GM21786 (cell line): ENCODE measurements at regions not wholly inside any gene's neighbourhood (a gene's known extent, or its start where the extent isn't known, plus 50 kb on each side); places are given as distances from the start of the nearest gene placed in this dataset.
"Not testable (repeated sequence)": the region's sequence is repeated elsewhere in the genome, so short reads cannot be mapped to it uniquely, and the experiment has no call there.

ENCODE experiments used
- ATAC-seq: cut with Tn5 transposase; IDR thresholded peaks from one replicate; pipeline ENCODE4 v1.9.1; 2021; ENCODE audit not compliant: unreplicated experiment

GRCh38 chr21:5975719-5976118 lies 4545.7 kb upstream of the TPTE start:
- ATAC-seq: not testable (repeated sequence)

GRCh38 chr21:5997586-5997985 lies 4523.8 kb upstream of the TPTE start:
- not testable (repeated sequence) for ATAC-seq

GRCh38 chr21:6015422-6016057 lies 4505.8 kb upstream of the TPTE start:
- not testable (repeated sequence) for ATAC-seq

GRCh38 chr21:6020460-6020859 lies 4500.9 kb upstream of the TPTE start:
- not testable (repeated sequence) for ATAC-seq

DNA sequence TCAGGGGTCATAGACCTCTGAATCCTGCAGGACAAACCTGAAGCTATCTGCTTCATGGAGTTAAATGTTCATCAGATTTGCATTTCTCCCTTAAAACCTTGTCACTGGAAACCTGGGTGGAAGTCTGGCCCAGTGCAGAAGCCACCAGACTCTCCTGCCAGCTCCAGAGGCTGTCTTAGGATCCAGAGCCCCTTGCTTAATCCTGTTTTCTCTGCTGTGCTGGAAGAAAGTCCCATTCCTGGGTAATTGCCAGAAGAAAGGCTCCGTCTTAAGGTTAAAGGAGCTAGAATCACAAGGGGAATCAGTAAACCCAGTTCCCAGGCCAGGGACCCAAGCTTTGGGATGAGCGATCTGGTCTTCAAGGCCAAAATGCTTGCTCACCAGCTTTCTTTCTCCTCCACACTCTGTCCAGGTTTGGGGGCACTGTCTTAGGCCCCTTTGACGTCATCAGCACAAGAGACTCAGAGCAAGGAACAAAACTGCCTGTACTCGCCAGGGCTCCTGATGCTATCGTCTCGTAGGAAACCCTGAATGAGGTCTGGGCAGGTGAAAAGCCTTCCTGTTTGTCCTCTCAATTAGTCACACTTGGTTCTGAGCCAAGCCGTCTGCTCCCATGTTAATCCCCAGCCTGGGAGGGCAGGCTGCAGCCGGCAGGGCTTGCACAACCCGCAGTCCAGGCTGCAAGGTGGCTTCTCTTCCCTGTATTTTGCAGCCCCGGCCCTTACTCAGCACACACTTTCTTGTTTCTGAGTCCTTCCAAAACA lies 4500.2 kb upstream of the TPTE start:
- ATAC-seq: not testable (repeated sequence)

DNA sequence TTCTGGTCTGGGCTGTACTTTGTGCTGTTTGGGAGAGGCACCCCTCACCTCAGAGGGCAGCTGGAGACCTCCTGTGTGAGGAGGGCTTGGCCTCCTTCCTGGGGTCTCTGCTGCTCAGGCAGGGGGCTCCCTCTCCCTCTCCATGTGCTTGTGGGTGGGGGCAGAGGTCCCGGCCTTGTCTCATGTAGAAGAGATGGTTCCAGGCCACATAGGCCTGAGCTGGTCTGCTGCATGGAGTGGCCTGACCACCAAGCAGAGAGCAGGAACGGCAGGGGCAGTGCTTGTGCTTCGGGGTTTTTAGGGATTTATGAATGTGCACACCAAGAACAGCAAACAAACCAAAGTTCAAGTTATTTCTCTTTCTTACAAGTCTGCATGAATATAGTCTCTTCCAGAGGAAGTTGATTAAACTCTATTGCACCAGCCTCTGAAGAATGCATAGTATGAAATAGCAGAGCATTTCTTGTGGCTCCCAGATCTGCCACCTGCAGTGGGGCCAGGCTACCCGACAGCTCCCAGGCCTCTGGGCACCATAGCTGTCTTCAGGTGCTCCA lies 4499.6 kb upstream of the TPTE start:
- ATAC-seq: not testable (repeated sequence)

- ATAC-seq: not testable (repeated sequence)
Measured at GRCh38 chr21:6023331-6023730, 4498.1 kb upstream of the TPTE start.

DNA sequence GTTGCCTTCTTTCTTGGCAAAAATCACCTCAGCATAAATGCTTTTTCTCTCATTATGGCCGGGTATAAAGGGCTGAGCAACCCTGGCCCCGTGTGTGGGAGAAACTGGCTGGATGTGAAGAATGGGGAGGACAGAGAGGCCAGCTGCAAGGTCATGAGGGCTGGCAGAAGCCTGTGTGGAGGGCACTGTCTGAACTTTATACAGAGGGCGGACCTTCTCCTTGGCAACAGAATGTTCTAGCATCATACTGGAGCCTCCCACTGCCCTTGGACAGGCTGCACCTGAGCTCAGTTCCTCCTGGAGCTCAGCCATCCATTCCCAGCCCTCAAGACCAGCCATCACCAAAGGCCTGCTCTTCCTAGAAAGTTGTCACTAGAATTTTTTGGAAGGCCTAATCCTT lies 4496.2 kb upstream of the TPTE start:
- not testable (repeated sequence) for ATAC-seq

- not testable (repeated sequence) for ATAC-seq
Measured at GRCh38 chr21:6027497-6027896, 4493.9 kb upstream of the TPTE start.

DNA sequence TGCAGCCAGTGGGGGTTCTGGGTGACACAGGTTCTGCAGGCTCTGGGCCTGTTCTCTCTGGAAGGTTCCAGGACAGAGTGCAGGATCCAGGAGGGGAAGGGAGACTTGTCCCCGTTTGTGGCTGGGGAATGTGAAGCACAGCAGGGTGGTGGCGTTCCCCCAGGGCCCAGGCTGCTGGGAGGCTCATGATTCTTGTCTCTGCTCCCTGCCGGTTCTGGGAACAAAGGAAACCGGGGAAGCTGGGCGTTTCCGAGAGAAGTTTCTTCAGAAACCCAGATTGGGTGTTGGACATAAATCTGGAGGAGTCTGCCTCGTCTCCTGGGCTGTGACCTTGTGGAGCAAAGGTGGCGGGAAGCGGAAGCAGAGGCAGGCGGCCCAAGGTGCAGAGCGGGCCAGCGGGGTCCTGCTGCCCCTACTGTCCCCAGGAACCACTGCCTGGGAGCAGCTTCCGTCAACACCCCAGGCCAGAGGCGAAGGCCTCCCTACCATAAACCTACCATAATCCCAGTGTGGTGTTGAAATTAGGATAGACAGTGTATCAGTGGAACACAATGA lies 4487.2 kb upstream of the TPTE start:
- ATAC-seq: not testable (repeated sequence)

GRCh38 chr21:6034820-6035473 lies 4486.4 kb upstream of the TPTE start:
- not testable (repeated sequence) for ATAC-seq

DNA sequence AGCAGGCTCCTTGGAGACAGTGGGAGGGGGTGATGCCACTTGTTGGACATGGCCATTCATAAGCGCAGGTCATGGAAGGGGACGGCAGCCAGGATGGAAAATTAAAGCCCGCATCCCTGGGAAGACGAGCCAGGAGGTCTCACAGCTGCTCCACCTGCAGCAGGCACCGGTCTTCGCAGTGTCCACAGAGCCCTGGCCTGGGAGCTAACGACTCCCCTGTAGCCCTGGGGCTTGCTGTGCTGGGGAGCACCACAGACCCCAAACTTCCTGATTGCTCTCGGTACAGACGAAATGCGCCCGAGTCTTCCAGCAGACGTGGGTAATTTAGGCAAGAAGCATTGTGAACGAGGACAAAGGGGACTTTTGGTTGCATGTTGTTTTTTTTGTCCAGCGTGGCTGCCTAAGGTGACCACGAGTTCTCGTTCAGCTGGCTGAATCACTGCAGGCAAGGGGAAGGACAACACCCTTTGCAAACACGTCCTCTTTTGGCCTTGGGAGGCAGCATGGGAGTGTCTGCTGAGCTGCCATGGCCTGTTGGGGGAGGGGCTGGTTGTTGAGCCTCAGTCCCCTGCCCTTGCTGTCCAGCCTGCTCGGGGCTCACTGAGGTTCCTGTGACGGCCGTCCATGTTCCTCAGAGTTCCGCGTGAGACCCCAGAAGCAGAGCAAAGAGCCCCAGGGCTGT lies 4485.8 kb upstream of the TPTE start:
- not testable (repeated sequence) for ATAC-seq

GRCh38 chr21:6039224-6039623 lies 4482.2 kb upstream of the TPTE start:
- not testable (repeated sequence) for ATAC-seq

DNA sequence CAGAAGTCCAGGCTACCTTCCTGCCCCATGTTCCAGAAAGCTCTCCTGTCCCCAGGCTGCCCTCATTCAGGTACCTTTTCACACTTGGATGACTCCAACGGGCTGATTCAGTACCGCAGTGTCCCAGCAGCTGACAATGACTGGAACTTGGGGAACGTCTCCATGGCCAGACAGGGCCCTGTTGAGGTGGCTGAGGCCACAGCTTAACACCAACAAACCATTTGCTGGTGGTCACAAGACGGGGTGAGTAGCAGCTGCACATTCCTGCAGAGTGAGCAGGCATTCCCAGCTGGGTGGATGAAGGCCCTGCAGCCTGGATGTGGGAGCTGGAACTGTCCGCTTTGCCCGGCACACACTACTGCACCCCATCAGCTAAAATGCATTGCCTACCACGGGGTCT lies 4481.3 kb upstream of the TPTE start:
- not testable (repeated sequence) for ATAC-seq

GRCh38 chr21:6043430-6044275 lies 4477.7 kb upstream of the TPTE start:
- ATAC-seq: not testable (repeated sequence)

DNA sequence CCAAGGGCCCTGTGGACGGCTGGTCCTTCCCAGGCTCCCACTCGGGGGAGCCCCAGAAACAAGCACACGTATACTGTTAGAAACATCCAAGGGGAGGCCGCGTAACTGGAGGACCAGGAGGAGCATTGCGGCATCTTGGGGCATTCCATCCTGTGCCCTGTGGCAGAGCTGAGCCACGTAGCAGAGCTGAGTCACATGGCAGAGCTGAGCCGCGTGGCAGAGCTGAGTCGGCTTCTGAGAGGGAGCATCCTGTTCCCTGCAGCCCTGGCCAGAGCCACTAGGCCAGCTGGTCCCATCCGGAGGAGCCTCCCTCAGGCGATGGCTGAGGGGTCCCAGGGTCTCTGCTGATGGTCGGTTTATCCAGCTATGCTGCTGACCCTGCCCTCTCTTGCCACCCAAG lies 4476.7 kb upstream of the TPTE start:
- ATAC-seq: not testable (repeated sequence)

- ATAC-seq: not testable (repeated sequence)
Measured at GRCh38 chr21:6049930-6050329, 4471.5 kb upstream of the TPTE start.

DNA sequence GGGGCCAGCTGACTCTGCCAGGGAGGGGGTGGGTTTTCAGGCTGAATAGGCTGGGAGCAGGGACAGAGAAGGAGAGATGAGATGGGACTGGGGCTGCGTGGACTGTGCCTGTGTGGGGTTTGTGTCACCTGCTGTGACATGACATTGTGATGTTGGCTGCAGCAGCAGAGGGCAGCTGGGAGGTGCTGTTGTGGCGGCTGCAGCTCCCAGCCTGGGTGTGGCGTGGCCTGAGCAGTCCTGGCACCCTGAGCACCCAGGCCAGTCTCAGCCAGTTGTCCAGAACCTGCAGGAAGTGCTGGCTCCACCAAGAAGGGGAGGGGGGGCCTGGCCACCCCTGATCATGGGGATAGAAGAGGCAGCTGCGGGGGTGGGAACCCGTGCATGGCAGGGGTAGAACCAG lies 4469.3 kb upstream of the TPTE start:
- not testable (repeated sequence) for ATAC-seq

DNA sequence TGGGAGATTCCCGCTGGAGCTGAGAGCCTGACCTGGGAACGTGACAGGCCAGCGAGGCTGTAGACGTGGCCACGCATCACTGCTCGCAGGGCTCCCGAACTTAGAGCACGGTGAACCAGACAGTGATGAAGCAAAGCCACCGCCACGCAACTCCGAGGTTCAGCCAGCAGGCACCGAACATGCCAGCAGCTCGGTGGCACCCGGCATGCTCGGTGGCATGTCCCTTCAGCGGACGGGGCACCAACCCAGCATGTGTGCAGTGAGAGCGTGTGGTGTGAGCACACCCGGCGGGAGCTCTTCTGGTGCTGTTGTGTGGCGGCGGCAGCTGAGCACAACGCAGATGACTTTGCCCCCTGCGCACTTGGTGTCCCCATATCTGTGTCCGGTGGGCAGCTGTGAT lies 4468.2 kb upstream of the TPTE start:
- not testable (repeated sequence) for ATAC-seq

GRCh38 chr21:6058997-6059396 lies 4462.4 kb upstream of the TPTE start:
- not testable (repeated sequence) for ATAC-seq
